ENCODE measurements at regions not wholly inside any gene's neighbourhood (a gene's known extent, or its start where the extent isn't known, plus 50 kb on each side); places are given as distances from the start of the nearest gene placed in this dataset.

DNA sequence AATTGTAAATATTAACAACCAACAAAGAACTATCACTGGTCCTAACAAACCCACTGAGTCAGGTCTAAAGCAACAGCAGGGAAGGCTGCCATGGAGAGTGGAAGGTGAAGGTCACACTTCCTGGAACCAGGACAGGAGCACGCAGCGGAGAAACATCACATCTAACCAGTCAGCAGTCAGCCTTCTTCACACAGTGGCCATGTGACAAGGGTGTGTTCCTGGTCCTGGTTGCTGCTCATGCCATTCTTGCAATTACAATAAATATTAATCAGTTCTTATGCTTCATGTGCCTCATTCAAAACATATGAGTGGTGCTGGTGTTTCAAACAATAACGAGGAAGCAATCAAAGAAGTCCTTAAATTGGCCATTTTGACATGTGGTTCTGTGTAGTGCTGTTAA, 162.8 kb downstream of the ARRDC4 start:
- TF ChIP-seq, protein P1, sequence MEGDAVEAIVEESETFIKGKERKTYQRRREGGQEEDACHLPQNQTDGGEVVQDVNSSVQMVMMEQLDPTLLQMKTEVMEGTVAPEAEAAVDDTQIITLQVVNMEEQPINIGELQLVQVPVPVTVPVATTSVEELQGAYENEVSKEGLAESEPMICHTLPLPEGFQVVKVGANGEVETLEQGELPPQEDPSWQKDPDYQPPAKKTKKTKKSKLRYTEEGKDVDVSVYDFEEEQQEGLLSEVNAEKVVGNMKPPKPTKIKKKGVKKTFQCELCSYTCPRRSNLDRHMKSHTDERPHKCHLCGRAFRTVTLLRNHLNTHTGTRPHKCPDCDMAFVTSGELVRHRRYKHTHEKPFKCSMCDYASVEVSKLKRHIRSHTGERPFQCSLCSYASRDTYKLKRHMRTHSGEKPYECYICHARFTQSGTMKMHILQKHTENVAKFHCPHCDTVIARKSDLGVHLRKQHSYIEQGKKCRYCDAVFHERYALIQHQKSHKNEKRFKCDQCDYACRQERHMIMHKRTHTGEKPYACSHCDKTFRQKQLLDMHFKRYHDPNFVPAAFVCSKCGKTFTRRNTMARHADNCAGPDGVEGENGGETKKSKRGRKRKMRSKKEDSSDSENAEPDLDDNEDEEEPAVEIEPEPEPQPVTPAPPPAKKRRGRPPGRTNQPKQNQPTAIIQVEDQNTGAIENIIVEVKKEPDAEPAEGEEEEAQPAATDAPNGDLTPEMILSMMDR (IDR thresholded peaks at IDR 0.05; ENCODE audit: low read depth, low read length): no peak
- no peak for TF ChIP-seq EZH2phosphoT487 (IDR thresholded peaks at IDR 0.05; ENCODE audit: low read depth)

Measured in OCI-LY3 (cell line).